Inferior parietal cortex (tissue), 1 donor: ENCODE measurements at regions not wholly inside any gene's neighbourhood (a gene's known extent, or its start where the extent isn't known, plus 50 kb on each side); places are given as distances from the start of the nearest gene placed in this dataset.
"Not testable (repeated sequence)": the region's sequence is repeated elsewhere in the genome, so short reads cannot be mapped to it uniquely, and the experiment has no call there.

Experiments
- DNase-seq: peaks from one replicate; pipeline ENCODE4 v3.0.0-alpha.2; 2016; ENCODE audit errors: extremely low spot score

GRCh38 chr11:37182031-37182430 lies 584.0 kb upstream of the RAG2 start:
- no peak for DNase-seq

- no peak for DNase-seq
Measured at GRCh38 chr11:37177721-37178120, 579.7 kb upstream of the RAG2 start.

- no peak for DNase-seq
Measured at GRCh38 chr11:37171451-37171850, 573.4 kb upstream of the RAG2 start.

- DNase-seq = no peak
Measured at GRCh38 chr11:37170311-37170710, 572.3 kb upstream of the RAG2 start.

GRCh38 chr11:37145434-37145833 lies 547.4 kb upstream of the RAG2 start:
- DNase-seq = not testable (repeated sequence)

GRCh38 chr11:37142591-37142990 lies 544.6 kb upstream of the RAG2 start:
- no peak for DNase-seq

- no peak for DNase-seq
Measured at GRCh38 chr11:37141707-37142106, 543.7 kb upstream of the RAG2 start.

- not testable (repeated sequence) for DNase-seq
Measured at GRCh38 chr11:37135606-37136005, 537.6 kb upstream of the RAG2 start.

GRCh38 chr11:37134637-37135036 lies 536.6 kb upstream of the RAG2 start:
- DNase-seq = no peak

GRCh38 chr11:37124384-37124783 lies 526.3 kb upstream of the RAG2 start:
- DNase-seq = no peak

- no peak for DNase-seq
Measured at GRCh38 chr11:37115963-37116362, 517.9 kb upstream of the RAG2 start.

- no peak for DNase-seq
Measured at GRCh38 chr11:37110385-37110784, 512.3 kb upstream of the RAG2 start.

- DNase-seq = no peak
Measured at GRCh38 chr11:37109286-37109585, 511.2 kb upstream of the RAG2 start.

- no peak for DNase-seq
Measured at GRCh38 chr11:37108436-37109285, 510.6 kb upstream of the RAG2 start.

GRCh38 chr11:37107831-37108230 lies 509.8 kb upstream of the RAG2 start:
- DNase-seq = peak; percentile 9

- no peak for DNase-seq
Measured at GRCh38 chr11:37107415-37107814, 509.4 kb upstream of the RAG2 start.

GRCh38 chr11:37105427-37105826 lies 507.4 kb upstream of the RAG2 start:
- peak; percentile 34 for DNase-seq

- DNase-seq = no peak
Measured at GRCh38 chr11:37104380-37104779, 506.3 kb upstream of the RAG2 start.

- DNase-seq = no peak
Measured at GRCh38 chr11:37100008-37100407, 502.0 kb upstream of the RAG2 start.

- DNase-seq = no peak
Measured at GRCh38 chr11:37092487-37092886, 494.5 kb upstream of the RAG2 start.

- no peak for DNase-seq
Measured at GRCh38 chr11:37089439-37089838, 491.4 kb upstream of the RAG2 start.

GRCh38 chr11:37088573-37088910 lies 490.5 kb upstream of the RAG2 start:
- DNase-seq = no peak

GRCh38 chr11:37087650-37088572 lies 489.9 kb upstream of the RAG2 start:
- DNase-seq = no peak
